ENCODE measurements at regions not wholly inside any gene's neighbourhood (a gene's known extent, or its start where the extent isn't known, plus 50 kb on each side); places are given as distances from the start of the nearest gene placed in this dataset.

DNA sequence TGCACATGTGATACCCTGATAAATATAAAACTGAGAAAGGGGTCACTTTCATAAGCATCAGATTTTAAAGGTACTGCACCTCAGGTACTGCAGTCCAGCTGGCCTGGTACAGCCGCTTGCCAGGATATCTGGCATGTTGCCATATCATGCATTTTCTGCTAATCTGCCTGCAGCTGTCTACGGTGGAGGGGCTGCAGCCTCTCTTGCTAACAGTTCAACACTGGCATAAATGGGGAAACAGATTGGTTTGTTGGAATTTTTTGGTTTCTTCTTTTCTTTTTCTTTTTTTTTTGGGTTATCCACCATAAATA lies 71.5 kb downstream of the MIS18A start:
- Mint-ChIP-seq H3K27me3 (ENCODE audit: low read depth) (peaks cover 9% of the 10 kb centered on the region), H3K4me1 (peaks cover 18% of the 10 kb centered on the region), H3K9me3 (peaks cover 6% of the 10 kb centered on the region), H3K36me3 (ENCODE audit: low read depth) (no peaks in the 10 kb centered on the region), H3K27ac (no peak overlapping the region), H3K4me3 (no peak overlapping the region)
- TF ChIP-seq, protein P1, sequence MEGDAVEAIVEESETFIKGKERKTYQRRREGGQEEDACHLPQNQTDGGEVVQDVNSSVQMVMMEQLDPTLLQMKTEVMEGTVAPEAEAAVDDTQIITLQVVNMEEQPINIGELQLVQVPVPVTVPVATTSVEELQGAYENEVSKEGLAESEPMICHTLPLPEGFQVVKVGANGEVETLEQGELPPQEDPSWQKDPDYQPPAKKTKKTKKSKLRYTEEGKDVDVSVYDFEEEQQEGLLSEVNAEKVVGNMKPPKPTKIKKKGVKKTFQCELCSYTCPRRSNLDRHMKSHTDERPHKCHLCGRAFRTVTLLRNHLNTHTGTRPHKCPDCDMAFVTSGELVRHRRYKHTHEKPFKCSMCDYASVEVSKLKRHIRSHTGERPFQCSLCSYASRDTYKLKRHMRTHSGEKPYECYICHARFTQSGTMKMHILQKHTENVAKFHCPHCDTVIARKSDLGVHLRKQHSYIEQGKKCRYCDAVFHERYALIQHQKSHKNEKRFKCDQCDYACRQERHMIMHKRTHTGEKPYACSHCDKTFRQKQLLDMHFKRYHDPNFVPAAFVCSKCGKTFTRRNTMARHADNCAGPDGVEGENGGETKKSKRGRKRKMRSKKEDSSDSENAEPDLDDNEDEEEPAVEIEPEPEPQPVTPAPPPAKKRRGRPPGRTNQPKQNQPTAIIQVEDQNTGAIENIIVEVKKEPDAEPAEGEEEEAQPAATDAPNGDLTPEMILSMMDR (IDR thresholded peaks at IDR 0.05; ENCODE audit: unreplicated experiment in 3 of 3), result no peak

DNA sequence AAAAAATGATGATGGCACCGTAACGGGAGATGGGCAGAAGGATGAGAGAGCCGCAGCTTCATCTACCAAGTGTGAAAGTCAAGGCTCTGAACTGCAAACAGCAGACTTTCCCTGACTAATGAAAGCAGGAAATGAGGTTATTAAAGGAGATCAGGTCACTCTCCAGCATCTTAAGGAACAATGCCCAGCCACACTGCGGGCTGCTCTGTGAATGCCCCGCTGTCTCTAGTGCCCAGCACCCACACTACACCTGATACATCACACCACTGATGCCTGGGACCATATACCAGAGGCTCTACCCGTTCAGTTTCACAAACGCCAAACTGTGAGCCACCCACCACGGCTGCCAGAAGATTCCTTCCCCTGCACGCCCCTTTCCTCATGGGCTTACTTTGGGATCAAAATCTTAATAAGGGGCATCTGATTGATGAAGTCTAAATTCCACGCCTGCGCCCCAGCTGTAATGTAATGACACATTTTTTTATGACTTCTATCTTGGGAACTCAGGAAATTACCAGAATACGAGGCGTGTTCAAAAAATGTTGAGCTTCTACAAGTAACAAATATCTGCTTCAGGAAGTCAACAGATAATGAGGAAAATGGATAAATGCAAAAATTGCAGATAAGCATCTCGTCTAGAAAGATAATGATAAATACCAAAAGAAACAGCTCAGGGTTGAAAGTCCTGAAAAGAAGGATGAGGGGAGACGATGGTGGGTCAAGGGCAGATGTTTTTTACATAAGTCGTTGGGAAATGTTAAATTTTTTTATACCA lies 72.0 kb downstream of the MIS18A start:
- peak overlapping the region in 1 of 3 experiments; percentile 20 for H3K27ac Mint-ChIP-seq
- H3K27me3 Mint-ChIP-seq (ENCODE audit: low read depth), result peaks cover 9% of the 10 kb centered on the region
- peaks cover 6% of the 10 kb centered on the region for H3K9me3 Mint-ChIP-seq
- TF ChIP-seq, protein P1 (IDR thresholded peaks at IDR 0.05; ENCODE audit: unreplicated experiment in 3 of 3), result no peak
- H3K4me1 Mint-ChIP-seq, result peaks cover 18% of the 10 kb centered on the region
- no peak overlapping the region for H3K4me3 Mint-ChIP-seq
- no peaks in the 10 kb centered on the region for H3K36me3 Mint-ChIP-seq (ENCODE audit: low read depth)

DNA sequence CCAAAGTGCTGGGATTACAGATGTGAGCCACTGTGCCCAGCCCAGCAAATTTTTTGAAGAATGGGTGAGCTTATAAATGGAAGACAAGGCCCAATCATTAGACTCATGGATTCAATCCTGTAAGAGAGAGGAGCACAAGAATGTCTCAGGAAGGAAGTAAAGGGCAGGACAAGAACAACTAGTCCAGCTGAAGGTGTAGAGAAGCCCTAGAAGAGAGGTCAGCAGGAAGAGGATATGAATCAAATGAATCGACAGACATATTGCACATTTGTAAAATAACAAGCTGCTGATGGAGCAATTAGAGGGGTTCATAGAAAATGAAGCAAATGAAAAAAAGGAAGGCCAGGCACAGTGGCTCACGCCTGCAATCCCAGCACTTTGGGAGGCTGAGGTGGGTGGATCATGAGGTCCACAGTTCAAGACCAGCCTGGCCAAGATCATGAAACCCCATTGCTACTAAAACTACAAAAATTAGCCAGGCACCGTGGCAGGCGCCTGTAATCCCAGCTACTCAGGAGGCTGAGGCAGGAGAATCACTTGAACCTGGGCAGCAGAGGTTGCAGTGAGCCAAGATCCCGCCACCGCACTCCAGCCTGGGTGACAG lies 74.9 kb downstream of the MIS18A start:
- H3K27ac Mint-ChIP-seq, result no peak overlapping the region
- TF ChIP-seq, protein P1 (IDR thresholded peaks at IDR 0.05; ENCODE audit: unreplicated experiment in 3 of 3), result no peak
- H3K4me3 Mint-ChIP-seq, result no peak overlapping the region
- H3K36me3 Mint-ChIP-seq (ENCODE audit: low read depth), result no peaks in the 10 kb centered on the region
- peaks cover 18% of the 10 kb centered on the region for H3K4me1 Mint-ChIP-seq
- H3K9me3 Mint-ChIP-seq, result peaks cover 6% of the 10 kb centered on the region
- no peaks in the 10 kb centered on the region for H3K27me3 Mint-ChIP-seq (ENCODE audit: low read depth)

DNA sequence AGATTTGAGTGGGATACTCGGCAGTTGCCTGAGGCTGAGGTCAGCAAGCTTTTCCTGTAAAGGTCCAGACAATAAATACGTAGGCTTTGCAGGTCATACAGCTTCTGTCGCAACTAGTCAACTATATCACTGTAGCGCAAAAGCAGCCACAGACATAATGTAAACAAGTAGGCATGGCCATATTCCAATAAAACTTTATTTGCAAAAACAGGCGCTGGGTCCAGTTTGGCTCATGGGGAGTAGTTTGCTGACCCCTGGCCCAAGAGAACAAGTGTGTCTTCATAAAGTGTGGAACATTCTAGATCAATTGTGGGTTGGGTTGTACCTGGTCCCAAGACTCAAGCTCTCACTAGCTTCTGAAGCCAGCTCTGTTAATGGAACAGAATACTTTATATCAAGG lies 78.8 kb downstream of the MIS18A start:
- TF ChIP-seq, protein P1 (IDR thresholded peaks at IDR 0.05; ENCODE audit: unreplicated experiment in 3 of 3), result no peak
- Mint-ChIP-seq H3K4me3 (no peak overlapping the region), H3K27me3 (ENCODE audit: low read depth) (no peaks in the 10 kb centered on the region), H3K9me3 (peaks cover 3% of the 10 kb centered on the region), H3K36me3 (ENCODE audit: low read depth) (no peaks in the 10 kb centered on the region), H3K27ac (no peak overlapping the region), H3K4me1 (peaks cover 18% of the 10 kb centered on the region)

DNA sequence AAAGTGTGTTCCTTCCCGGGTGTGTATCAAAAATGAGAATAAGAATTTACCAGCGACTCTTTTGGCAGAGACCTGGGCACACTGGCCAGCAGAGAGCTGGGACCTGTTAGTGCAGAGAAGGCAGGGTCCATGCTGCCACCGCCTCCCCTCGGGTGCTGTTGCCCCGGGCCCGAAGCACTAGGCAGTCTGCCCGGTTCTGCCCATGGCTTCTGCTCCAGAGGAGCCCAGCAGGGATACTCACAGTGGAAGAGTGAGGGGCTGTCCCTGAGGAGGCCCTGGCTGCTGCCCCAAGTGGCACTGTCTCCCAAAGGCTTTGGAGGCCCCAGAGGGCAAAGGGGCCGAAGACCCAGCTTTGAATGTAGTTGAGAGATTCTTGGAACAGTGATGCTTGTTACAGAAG lies 80.5 kb downstream of the MIS18A start:
- peaks cover 18% of the 10 kb centered on the region for H3K4me1 Mint-ChIP-seq
- no peak overlapping the region for H3K4me3 Mint-ChIP-seq
- no peak overlapping the region for H3K27ac Mint-ChIP-seq
- no peaks in the 10 kb centered on the region for H3K9me3 Mint-ChIP-seq
- H3K36me3 Mint-ChIP-seq (ENCODE audit: low read depth), result no peaks in the 10 kb centered on the region
- TF ChIP-seq, protein P1 (IDR thresholded peaks at IDR 0.05; ENCODE audit: unreplicated experiment in 3 of 3), result no peak
- no peaks in the 10 kb centered on the region for H3K27me3 Mint-ChIP-seq (ENCODE audit: low read depth)

DNA sequence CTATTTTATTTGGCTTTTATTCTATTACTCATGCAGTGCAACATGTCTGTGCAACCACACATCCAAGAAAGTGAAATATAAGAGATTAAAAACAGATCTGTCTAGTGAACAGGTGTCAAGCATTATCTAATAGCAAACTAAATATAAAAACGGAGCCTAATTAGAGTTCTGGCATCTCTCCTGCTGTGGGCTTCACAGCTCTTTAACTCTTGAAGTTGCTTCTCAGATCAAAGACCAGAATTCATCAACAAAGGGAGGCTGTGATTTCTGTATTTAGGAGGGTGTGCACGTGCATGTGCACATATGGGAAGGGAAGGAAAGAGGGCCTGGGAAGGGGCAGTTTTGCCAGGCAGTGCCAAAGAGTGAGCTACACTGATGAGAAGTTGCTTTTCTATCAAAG lies 81.0 kb downstream of the MIS18A start:
- Mint-ChIP-seq H3K9me3 (no peaks in the 10 kb centered on the region), H3K36me3 (ENCODE audit: low read depth) (no peaks in the 10 kb centered on the region), H3K27ac (peak overlapping the region in 1 of 3 experiments; percentile 40), H3K4me3 (no peak overlapping the region), H3K27me3 (ENCODE audit: low read depth) (no peaks in the 10 kb centered on the region), H3K4me1 (peaks cover 18% of the 10 kb centered on the region)
- TF ChIP-seq, protein P1 (IDR thresholded peaks at IDR 0.05; ENCODE audit: unreplicated experiment in 3 of 3), result no peak
